IMR-90 (cell line): ENCODE measurements at regions not wholly inside any gene's neighbourhood (a gene's known extent, or its start where the extent isn't known, plus 50 kb on each side); places are given as distances from the start of the nearest gene placed in this dataset.

Source experiments
- ATAC-seq: fragments of 200-7000 bp; cut with Tn5 transposase; 2 replicates; pipeline ENCODE4 v1.9.1; 2020; ENCODE audit warnings: low read depth, mild to moderate bottlenecking, moderate library complexity
- BruUV-seq: library from RNA; stranded (reverse); fragments of 400-500 nt; replicated peaks from 2 replicates; lab custom pipeline; 2021; lab: Mats Ljungman, UMichigan
- CTCF ChIA-PET: fragments of 300-600 bp; formaldehyde crosslinking; extraction: SDS; loops from one replicate; lab custom pipeline; 2021; ENCODE audit warnings: antibody characterized with exemption; lab: Yijun Ruan, JAX
- POLR2A ChIA-PET: fragments of 300-600 bp; sonication (Branson Sonifier 250); formaldehyde crosslinking; loops from one replicate; lab custom pipeline; 2022; ENCODE audit warnings: antibody characterized with exemption; ENCODE audit not compliant: unreplicated experiment; lab: Charles Lee
- DNase-seq: peaks from one replicate; pipeline ENCODE4 v3.0.0; 2013
- H2AFZ ChIP-seq: replicated peaks from 2 replicates; pipeline ENCODE3; 2013; ENCODE audit warnings: low read length, mild to moderate bottlenecking; ENCODE audit not compliant: poor library complexity
- H2AK5ac ChIP-seq: 2 replicates; pipeline ENCODE4 v1.6.1; 2013; ENCODE audit warnings: low read depth, low read length, inconsistent platforms
- H2AK9ac ChIP-seq: replicated peaks from 2 replicates; pipeline ENCODE3; 2013; ENCODE audit warnings: mild to moderate bottlenecking, low read depth, low read length, moderate library complexity; ENCODE audit not compliant: poor library complexity
- H2BK120ac ChIP-seq: 2 replicates; pipeline ENCODE4 v1.6.1; 2013; ENCODE audit warnings: low read depth, low read length, inconsistent platforms
- H2BK15ac ChIP-seq: 3 replicates; pipeline ENCODE4 v1.6.1; 2013; ENCODE audit warnings: low read depth, low read length, inconsistent platforms
- H2BK20ac ChIP-seq: 2 replicates; pipeline ENCODE4 v1.6.1; 2013; ENCODE audit warnings: low read depth, mild to moderate bottlenecking, inconsistent platforms, low read length, moderate library complexity
- H2BK5ac ChIP-seq: 2 replicates; pipeline ENCODE4 v1.6.1; 2013; ENCODE audit warnings: mild to moderate bottlenecking, low read depth, low read length, inconsistent platforms; ENCODE audit not compliant: poor library complexity, severe bottlenecking
- H3K14ac ChIP-seq: replicated peaks from 2 replicates; pipeline ENCODE4 v1.6.1; 2013; ENCODE audit warnings: low read depth, low read length, inconsistent platforms
- H3K18ac ChIP-seq: 2 replicates; pipeline ENCODE4 v1.6.1; 2013; ENCODE audit warnings: low read depth, low read length, control low read depth
- H3K23ac ChIP-seq: 2 replicates; pipeline ENCODE4 v1.6.1; 2013; ENCODE audit warnings: low read depth, low read length, inconsistent platforms
- H3K27ac ChIP-seq: 2 replicates; pipeline ENCODE4 v1.5.1; 2013; ENCODE audit warnings: mild to moderate bottlenecking, control low read depth, low read length; ENCODE audit not compliant: insufficient read depth
- H3K27me3 ChIP-seq: 2 replicates; pipeline ENCODE4 v1.6.1; 2013; ENCODE audit warnings: low read length; ENCODE audit not compliant: control insufficient read depth, insufficient read depth
- H3K36me3 ChIP-seq: 2 replicates; pipeline ENCODE4 v1.6.1; 2013; ENCODE audit warnings: low read length, mixed read lengths; ENCODE audit not compliant: control insufficient read depth, insufficient read depth
- H3K4ac ChIP-seq: 2 replicates; pipeline ENCODE4 v1.6.1; 2013; ENCODE audit warnings: low read depth, low read length, inconsistent platforms
- H3K4me1 ChIP-seq: 2 replicates; pipeline ENCODE4 v1.6.1; 2013; ENCODE audit warnings: low read length, mixed read lengths; ENCODE audit not compliant: control insufficient read depth, insufficient read depth
- H3K4me2 ChIP-seq: 2 replicates; pipeline ENCODE4 v1.6.1; 2013; ENCODE audit warnings: low read depth, mild to moderate bottlenecking, control low read depth, low read length, moderate library complexity
- H3K4me3 ChIP-seq: 2 replicates; pipeline ENCODE4 v1.5.1; 2013; ENCODE audit warnings: low read depth, mild to moderate bottlenecking, control low read depth, low read length, moderate library complexity; ENCODE audit not compliant: insufficient read depth
- H3K56ac ChIP-seq: 2 replicates; pipeline ENCODE4 v1.6.1; 2013; ENCODE audit warnings: low read length, inconsistent platforms; ENCODE audit not compliant: insufficient read depth; ENCODE audit errors: extremely low read depth
- H3K79me1 ChIP-seq, 2 experiments: 2 replicates each; pipeline ENCODE4 v1.6.1; 2013; ENCODE audit warnings: low read length in 2 of 2, inconsistent platforms in 1 of 2, low read depth in 1 of 2
- H3K9ac ChIP-seq: 2 replicates; pipeline ENCODE4 v1.6.1; 2013; ENCODE audit warnings: low read depth, low read length, control low read depth
- H3K9me1 ChIP-seq: 2 replicates; pipeline ENCODE4 v1.6.1; 2013; ENCODE audit warnings: low read length, inconsistent platforms; ENCODE audit not compliant: insufficient read depth
- H3K9me3 ChIP-seq: 2 replicates; pipeline ENCODE4 v1.6.1; 2013; ENCODE audit warnings: low read length; ENCODE audit not compliant: control insufficient read depth, insufficient read depth
- H4K20me1 ChIP-seq: 2 replicates; pipeline ENCODE4 v1.6.1; 2013; ENCODE audit warnings: low read length, inconsistent platforms; ENCODE audit not compliant: insufficient read depth
- H4K5ac ChIP-seq: 2 replicates; pipeline ENCODE4 v1.6.1; 2013; ENCODE audit warnings: mild to moderate bottlenecking, low read depth, low read length, control low read depth
- H4K8ac ChIP-seq, 2 experiments: 2 replicates each; pipeline ENCODE4 v1.6.1; 2013; ENCODE audit warnings: low read depth in 2 of 2, low read length in 2 of 2, control low read depth in 1 of 2, inconsistent platforms in 1 of 2
- H4K91ac ChIP-seq: 2 replicates; pipeline ENCODE4 v1.6.1; 2013; ENCODE audit warnings: low read depth, low read length, inconsistent platforms; ENCODE audit not compliant: insufficient read depth
- MAZ ChIP-seq: IDR thresholded peaks from 2 replicates; pipeline ENCODE4 v1.6.1; 2012; ENCODE audit warnings: low read depth, mild to moderate bottlenecking, low read length, improper control_type of control experiment, moderate library complexity, borderline replicate concordance
- MXI1 ChIP-seq: IDR thresholded peaks from 2 replicates; pipeline ENCODE4 v1.6.1; 2012; ENCODE audit warnings: low read depth, mild to moderate bottlenecking, low read length, moderate library complexity, borderline replicate concordance
- RFX5 ChIP-seq: IDR thresholded peaks from 2 replicates; pipeline ENCODE4 v1.8.0; 2012; ENCODE audit warnings: low read depth, mild to moderate bottlenecking, low read length, moderate library complexity
- SMC3 ChIP-seq: fragments of 150-350 bp; IDR thresholded peaks from 2 replicates; pipeline ENCODE4 v1.6.1; 2016; ENCODE audit warnings: low read depth, mild to moderate bottlenecking, antibody characterized with exemption, low read length, moderate library complexity
- WGBS, 2 experiments: methylation state at CpG; one replicate each; pipeline versions ENCODE4 v1.1.5 to v1.1.7; 2013; ENCODE audit warnings: missing lambda C conversion rate in 2 of 2; ENCODE audit not compliant: insufficient read length in 1 of 2; ENCODE audit errors: extremely low coverage in 2 of 2; 5-methylcytosine and 5-hydroxymethylcytosine counted together
- dilution Hi-C: fragments of 300-500 bp; cut with HindIII; formaldehyde crosslinking; loops from one replicate; pipeline ENCODE4 v1.14.3; 2018; ENCODE audit warnings: low sequenced_read_pairs; ENCODE audit not compliant: unreplicated experiment
- in situ Hi-C: fragments of 300-500 bp; cut with MboI; formaldehyde crosslinking; loops from 3 replicates; pipeline ENCODE4 v1.14.3; 2019; ENCODE audit warnings: low sequenced_read_pairs, inconsistent platforms, mixed read lengths
- intact Hi-C: fragments of 100-400 bp; cut with micrococcal nuclease; formaldehyde crosslinking; loops from 2 replicates; pipeline ENCODE4 v1.10.0; 2022
- TF ChIP-seq, protein P1 (sequence below): fragments of 150-350 bp; IDR thresholded peaks from 2 replicates; pipeline ENCODE4 v1.6.1; 2017; ENCODE audit warnings: mild to moderate bottlenecking, antibody characterized with exemption, low read length, low read depth

DNA sequence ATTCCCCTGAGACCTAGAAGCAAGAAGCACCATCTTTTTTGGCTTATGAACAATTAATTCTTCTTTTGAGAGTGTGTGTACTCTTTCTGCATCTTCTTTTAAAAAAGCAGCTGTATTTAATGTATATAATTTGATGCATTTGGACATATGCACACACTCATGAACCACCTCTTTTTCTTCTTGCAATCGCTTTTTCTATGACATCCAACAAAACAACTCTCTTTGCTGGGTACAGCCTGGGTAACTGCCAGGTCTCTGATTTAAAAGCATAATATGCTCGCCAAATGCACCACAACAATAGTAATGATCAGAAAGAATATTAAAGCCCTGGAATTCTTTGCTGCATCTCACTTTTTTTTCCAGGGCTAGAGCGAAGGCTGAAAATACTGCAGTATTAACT, 97.3 kb downstream of the HAPSTR1 start:
- ATAC-seq (no peak), DNase-seq (no peak)
- H2BK120ac ChIP-seq = no peak overlapping the region
- in situ Hi-C loops = no loop called here
- no peak overlapping the region for H3K18ac ChIP-seq
- no peak overlapping the region for H2AK9ac ChIP-seq
- no peaks in the 10 kb centered on the region; the same call in 1 of the 2 replicates for H3K27me3 ChIP-seq
- H2AK5ac ChIP-seq = no peak overlapping the region
- no peak overlapping the region for H3K4me2 ChIP-seq
- CTCF ChIA-PET = no interaction called here
- no peak overlapping the region for H3K4me3 ChIP-seq
- no peak overlapping the region for H3K9ac ChIP-seq
- POLR2A ChIA-PET = no interaction called here
- no CpG with 5 or more reads among the region's 3 CpGs for WGBS, 2 experiments
- H3K4ac ChIP-seq = no peak overlapping the region
- no peak overlapping the region for H2BK20ac ChIP-seq
- no peak overlapping the region for H4K5ac ChIP-seq
- no peak overlapping the region for H3K23ac ChIP-seq
- dilution Hi-C loops = no loop called here
- H3K27ac ChIP-seq = no peak overlapping the region
- intact Hi-C loops = no loop called here
- H3K4me1 ChIP-seq = no peaks in the 10 kb centered on the region
- H2BK15ac ChIP-seq = no peak overlapping the region
- H4K91ac ChIP-seq = no peak overlapping the region
- no peak overlapping the region for H3K14ac ChIP-seq
- no peaks in the 10 kb centered on the region for H3K79me1 ChIP-seq
- no peak overlapping the region for H2AFZ ChIP-seq
- no peaks in the 10 kb centered on the region for H3K9me3 ChIP-seq
- no peak overlapping the region for H4K8ac ChIP-seq
- no peak overlapping the region for H2BK5ac ChIP-seq
- TF ChIP-seq MXI1 (no peak), RFX5 (no peak), SMC3 (no peak), MAZ (no peak)
- TF ChIP-seq, protein P1, sequence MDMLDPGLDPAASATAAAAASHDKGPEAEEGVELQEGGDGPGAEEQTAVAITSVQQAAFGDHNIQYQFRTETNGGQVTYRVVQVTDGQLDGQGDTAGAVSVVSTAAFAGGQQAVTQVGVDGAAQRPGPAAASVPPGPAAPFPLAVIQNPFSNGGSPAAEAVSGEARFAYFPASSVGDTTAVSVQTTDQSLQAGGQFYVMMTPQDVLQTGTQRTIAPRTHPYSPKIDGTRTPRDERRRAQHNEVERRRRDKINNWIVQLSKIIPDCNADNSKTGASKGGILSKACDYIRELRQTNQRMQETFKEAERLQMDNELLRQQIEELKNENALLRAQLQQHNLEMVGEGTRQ = no peak
- H3K9me1 ChIP-seq = no peaks in the 10 kb centered on the region
- no peaks in the 10 kb centered on the region for H4K20me1 ChIP-seq
- no TSS peak for BruUV-seq
- H3K36me3 ChIP-seq = no peaks in the 10 kb centered on the region
- no peak overlapping the region for H3K56ac ChIP-seq
